ENCODE measurements at regions not wholly inside any gene's neighbourhood (a gene's known extent, or its start where the extent isn't known, plus 50 kb on each side); places are given as distances from the start of the nearest gene placed in this dataset.

- Histone ChIP-seq H3K9ac (ENCODE audit: low read length) (no peak overlapping the region), H2AFZ (ENCODE audit: low read length) (no peak overlapping the region), H3K4me1 (ENCODE audit: insufficient read depth, low read length, severe bottlenecking) (no peaks in the 10 kb centered on the region), H3K9me2 (ENCODE audit: low read depth, low read length) (no peaks in the 10 kb centered on the region), H3K27me3 (ENCODE audit: insufficient read depth, low read length) (no peaks in the 10 kb centered on the region), H3K79me2 (ENCODE audit: insufficient read depth, low read length) (no peaks in the 10 kb centered on the region), H4K20me1 (ENCODE audit: insufficient read depth, low read length) (no peaks in the 10 kb centered on the region), H3K27ac (ENCODE audit: low read depth, low read length, poor library complexity, severe bottlenecking) (no peak overlapping the region), H3K4me3 (ENCODE audit: low read depth, low read length, poor library complexity, severe bottlenecking) (no peak overlapping the region), H3F3A (ENCODE audit: insufficient read depth, low read length) (no peaks in the 10 kb centered on the region), H3K36me3 (ENCODE audit: insufficient read depth, low read length) (no peaks in the 10 kb centered on the region), H3K9me3 (ENCODE audit: low read length) (no peaks in the 10 kb centered on the region), H3K4me2 (ENCODE audit: low read length) (no peak overlapping the region)
- TF ChIP-seq CTCF (IDR thresholded peaks at IDR 0.05; ENCODE audit: low read length) (no peak), EZH2 (IDR thresholded peaks at IDR 0.05; ENCODE audit: borderline replicate concordance, low read length) (no peak)
Measured at GRCh38 chr4:31075969-31076368, 355.8 kb downstream of the PCDH7 start.

GRCh38 chr4:31078661-31079060 lies 358.5 kb downstream of the PCDH7 start:
- Histone ChIP-seq H3K27me3 (ENCODE audit: insufficient read depth, low read length) (no peaks in the 10 kb centered on the region), H4K20me1 (ENCODE audit: insufficient read depth, low read length) (no peaks in the 10 kb centered on the region), H3K4me2 (ENCODE audit: low read length) (no peak overlapping the region), H3K9me2 (ENCODE audit: low read depth, low read length) (no peaks in the 10 kb centered on the region), H3K9ac (ENCODE audit: low read length) (no peak overlapping the region), H3F3A (ENCODE audit: insufficient read depth, low read length) (no peaks in the 10 kb centered on the region), H2AFZ (ENCODE audit: low read length) (no peak overlapping the region), H3K36me3 (ENCODE audit: insufficient read depth, low read length) (no peaks in the 10 kb centered on the region), H3K79me2 (ENCODE audit: insufficient read depth, low read length) (no peaks in the 10 kb centered on the region), H3K4me3 (ENCODE audit: low read depth, low read length, poor library complexity, severe bottlenecking) (no peak overlapping the region), H3K9me3 (ENCODE audit: low read length) (no peaks in the 10 kb centered on the region), H3K27ac (ENCODE audit: low read depth, low read length, poor library complexity, severe bottlenecking) (no peak overlapping the region), H3K4me1 (ENCODE audit: insufficient read depth, low read length, severe bottlenecking) (no peaks in the 10 kb centered on the region)
- TF ChIP-seq CTCF (IDR thresholded peaks at IDR 0.05; ENCODE audit: low read length), result no peak
- no peak for TF ChIP-seq EZH2 (IDR thresholded peaks at IDR 0.05; ENCODE audit: borderline replicate concordance, low read length)

- Histone ChIP-seq H3K4me1 (ENCODE audit: insufficient read depth, low read length, severe bottlenecking) (no peaks in the 10 kb centered on the region), H3K36me3 (ENCODE audit: insufficient read depth, low read length) (no peaks in the 10 kb centered on the region), H3K27ac (ENCODE audit: low read depth, low read length, poor library complexity, severe bottlenecking) (no peak overlapping the region), H3K27me3 (ENCODE audit: insufficient read depth, low read length) (no peaks in the 10 kb centered on the region), H3K4me2 (ENCODE audit: low read length) (no peak overlapping the region), H3F3A (ENCODE audit: insufficient read depth, low read length) (no peaks in the 10 kb centered on the region), H3K9ac (ENCODE audit: low read length) (no peak overlapping the region), H3K4me3 (ENCODE audit: low read depth, low read length, poor library complexity, severe bottlenecking) (no peak overlapping the region), H3K9me3 (ENCODE audit: low read length) (no peaks in the 10 kb centered on the region), H2AFZ (ENCODE audit: low read length) (no peak overlapping the region), H3K9me2 (ENCODE audit: low read depth, low read length) (no peaks in the 10 kb centered on the region), H4K20me1 (ENCODE audit: insufficient read depth, low read length) (no peaks in the 10 kb centered on the region), H3K79me2 (ENCODE audit: insufficient read depth, low read length) (no peaks in the 10 kb centered on the region)
- TF ChIP-seq EZH2 (IDR thresholded peaks at IDR 0.05; ENCODE audit: borderline replicate concordance, low read length) (no peak), CTCF (IDR thresholded peaks at IDR 0.05; ENCODE audit: low read length) (no peak)
Measured at GRCh38 chr4:31080887-31081286, 360.7 kb downstream of the PCDH7 start.

Data from OCI-LY1 (cell line).